ENCODE measurements at regions not wholly inside any gene's neighbourhood (a gene's known extent, or its start where the extent isn't known, plus 50 kb on each side); places are given as distances from the start of the nearest gene placed in this dataset.

- no peak for DNase-seq (ENCODE audit: low spot score)
Observed at GRCh38 chr17:45720386-45720785, 63.7 kb upstream of the CRHR1 start.

- DNase-seq (ENCODE audit: low spot score), result no peak
Observed at GRCh38 chr17:45722161-45722560, 62.0 kb upstream of the CRHR1 start.

DNA sequence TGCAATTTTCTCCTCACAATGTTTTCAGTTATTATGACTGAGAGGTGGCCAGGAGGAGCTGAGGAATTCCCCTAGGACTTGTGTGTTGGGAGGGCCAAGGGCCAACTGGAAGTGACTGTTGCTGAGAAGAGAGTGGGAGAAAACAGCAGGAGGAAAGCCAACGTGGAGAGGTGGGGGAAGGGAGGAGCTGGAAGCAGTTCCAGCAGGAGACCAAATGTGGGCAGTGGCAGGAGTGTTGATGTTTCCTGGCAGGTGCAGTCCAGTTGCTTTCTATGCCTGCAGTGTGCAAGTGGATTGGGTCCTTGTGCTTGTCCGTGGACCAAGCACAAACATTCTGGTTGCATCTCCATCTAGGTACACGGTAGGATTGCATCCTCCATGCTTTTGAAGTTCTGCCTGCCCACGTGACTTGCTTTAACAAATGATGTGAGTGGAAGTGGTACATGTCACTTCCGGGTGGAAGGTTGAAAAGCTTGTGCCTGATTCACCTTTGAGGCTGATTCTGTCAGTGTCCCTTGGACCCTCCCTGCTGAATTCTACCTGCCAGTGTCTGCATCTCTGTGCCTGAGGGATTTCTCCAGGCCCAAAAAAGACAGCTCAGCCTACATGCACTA lies 54.7 kb upstream of the CRHR1 start:
- DNase-seq (ENCODE audit: low spot score), result no peak

DNA sequence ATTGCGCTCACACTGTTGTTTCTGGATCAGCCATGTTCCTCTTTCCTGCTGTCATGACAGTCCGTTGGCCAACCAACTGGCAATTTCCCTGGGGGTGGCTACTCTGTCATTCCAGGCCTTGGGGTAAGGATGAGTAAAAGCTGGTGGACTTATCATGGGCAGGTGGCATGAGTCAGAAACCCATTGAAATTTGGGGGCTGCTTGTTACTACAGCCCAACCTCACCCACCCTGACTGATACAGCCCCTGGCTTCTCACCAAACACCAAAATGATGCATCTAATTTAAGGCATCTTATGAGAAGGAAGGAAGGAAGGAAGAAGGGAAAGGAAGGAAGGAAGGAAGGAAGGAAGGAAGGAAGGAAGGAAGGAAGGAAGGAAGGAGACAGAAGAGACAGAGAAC lies 53.9 kb upstream of the CRHR1 start:
- DNase-seq (ENCODE audit: low spot score), result no peak

DNA sequence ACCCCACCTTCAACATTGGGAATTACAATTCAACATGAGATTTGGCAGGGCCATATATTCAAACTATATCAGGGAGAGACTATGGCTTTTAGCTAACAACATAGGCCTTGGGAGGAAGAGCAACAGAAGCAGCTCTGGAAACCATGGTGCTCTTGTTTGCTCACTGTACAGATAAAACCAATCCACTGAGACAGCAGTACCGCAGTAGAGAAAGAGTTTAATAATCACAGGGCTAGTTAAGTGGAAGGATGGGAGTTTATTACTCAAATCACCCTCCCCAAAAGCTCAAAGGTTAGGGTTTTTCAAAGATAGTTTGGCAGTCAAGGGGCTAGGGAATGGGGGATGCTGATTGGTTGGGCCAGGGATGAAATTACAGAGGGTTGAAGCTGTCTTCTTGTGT lies 52.7 kb upstream of the CRHR1 start:
- DNase-seq (ENCODE audit: low spot score), result no peak

- no peak for DNase-seq (ENCODE audit: low spot score)
Observed at GRCh38 chr17:45732926-45733505, 51.1 kb upstream of the CRHR1 start.

GRCh38 chr17:45733781-45734180 lies 50.3 kb upstream of the CRHR1 start:
- no peak for DNase-seq (ENCODE audit: low spot score)
